Heart right ventricle (tissue), 16 donors: ENCODE measurements at regions not wholly inside any gene's neighbourhood (a gene's known extent, or its start where the extent isn't known, plus 50 kb on each side); places are given as distances from the start of the nearest gene placed in this dataset.

Source experiments
- ATAC-seq, 8 donors: fragments of 200-7000 bp; cut with Tn5 transposase; one replicate each; pipeline ENCODE4 v1.9.1; 2020; ENCODE audit warnings: mild to moderate bottlenecking in 8 of 8, moderate library complexity in 8 of 8, moderate number of reproducible peaks in 1 of 8
- DNase-seq, 2 donors: peaks; one replicate each; pipeline ENCODE4 v3.0.0-alpha.2; 2020
- H3K27ac ChIP-seq, 10 donors: fragments of 200-600 bp; sonication (generic) in 2 of 10; one replicate each; pipeline versions ENCODE4 v1.5.0 to v1.8.0; 2020 to 2022; ENCODE audit warnings: mild to moderate bottlenecking in 3 of 10
- H3K27me3 ChIP-seq, 7 donors: fragments of 200-600 bp; one replicate each; pipeline ENCODE4 v1.8.0; 2021 to 2022; ENCODE audit warnings: mild to moderate bottlenecking in 2 of 7
- H3K36me3 ChIP-seq, 9 donors: fragments of 200-600 bp; sonication (generic) in 1 of 9; one replicate each; pipeline versions ENCODE4 v1.5.0 to v1.8.0; 2020 to 2022; ENCODE audit warnings: mild to moderate bottlenecking in 2 of 9
- H3K4me1 ChIP-seq, 9 donors: fragments of 200-600 bp; sonication (generic) in 1 of 9; one replicate each; pipeline versions ENCODE4 v1.5.0 to v1.8.0; 2020 to 2022; ENCODE audit warnings: mild to moderate bottlenecking in 4 of 9
- H3K4me3 ChIP-seq, 10 donors: fragments of 200-600 bp; sonication (generic) in 2 of 10; one replicate each; pipeline versions ENCODE4 v1.5.0 to v1.8.0; 2020 to 2022; ENCODE audit warnings: mild to moderate bottlenecking in 7 of 10, moderate library complexity in 2 of 10
- H3K9me3 ChIP-seq, 11 donors: fragments of 200-600 bp in 10 of 11; sonication (generic) in 2 of 11; one replicate each; pipeline versions ENCODE4 v1.5.0 to v1.8.0; 2013 to 2022; ENCODE audit warnings: mild to moderate bottlenecking in 2 of 11, control low read depth in 1 of 11, moderate library complexity in 1 of 11
- WGBS, 2 donors: extraction: QIAGEN DNeasy Blood & Tissue Kit; methylation state at CpG; one replicate each; pipeline ENCODE4 v1.1.7; 2013; ENCODE audit warnings: inconsistent platforms in 1 of 2; 5-methylcytosine and 5-hydroxymethylcytosine counted together
- intact Hi-C, 10 donors: fragments of 100-400 bp; cut with DNase I; formaldehyde crosslinking; loops; one replicate each; pipeline versions ENCODE4 v1.11.1 to v1.14.2; 2022
- TF ChIP-seq, protein P1 (sequence below), 9 donors: fragments of 200-600 bp; sonication (generic) in 2 of 9; IDR thresholded peaks; one replicate each; pipeline versions ENCODE4 v1.5.0 to v1.8.0; 2021 to 2022; ENCODE audit warnings: antibody characterized with exemption in 9 of 9, mild to moderate bottlenecking in 5 of 9, moderate library complexity in 1 of 9
- donor health status: Arrhythmogenic right ventricular cardiomyopathy.
- donor health status: ischemic (EF 13 %, LVEDD 7.1; RV severe dilation, severe dysfunction).
- donor health status: healthy with polysubstance abuse.
- donor health status: DM: no; HTN: yes; CAD: no.
- donor health status: DM: no; HTN: no; CAD: no.
- donor health status: ischemic (EF 25% LVEDD 6.9; RV normal size, moderate dysfunction).
- donor health status: ischemic (EF 25% LVEDD 5.7; RV mildly dilated, moderate dysfunction).
- donor health status: healthy.
- donor health status: DM: yes; HTN: yes; CAD: no.
- donor health status: Ischemic cardiomyopathy.
- donor health status: ischemic (EF 35%, LVEDD 5.7; RV mildly dilated, moderate dysfunction).
- donor health status: nonischemic (EF 11% LVEDD 7.7; RV severe dilation, severe dysfunction).
- donor health status: DM: yes; HTN: yes; CAD: no.
- donor health status: PGD.
- donor health status: ischemic (EF 29% LVEDD 5.4; RV normal size, mild dysfunction).
- donor health status: nonischemic (EF 23%, LVEDD 6.1; RV moderate dilation, normal function).

- intact Hi-C loops = loop anchor here in 1 of 10 donors (10.0 kb wide), 1 partner anchor 128 kb away; no protein-coding TSS in a partner anchor
- Histone ChIP-seq H3K36me3 (no peaks in the 10 kb centered on the region), H3K4me3 (no peak overlapping the region), H3K27ac (no peak overlapping the region), H3K4me1 (no peaks in the 10 kb centered on the region), H3K27me3 (no peaks in the 10 kb centered on the region), H3K9me3 (no peaks in the 10 kb centered on the region)
- 75 to 82% methylated on average over 3 of the region's 3 CpGs for WGBS, 2 donors
- TF ChIP-seq, protein P1, sequence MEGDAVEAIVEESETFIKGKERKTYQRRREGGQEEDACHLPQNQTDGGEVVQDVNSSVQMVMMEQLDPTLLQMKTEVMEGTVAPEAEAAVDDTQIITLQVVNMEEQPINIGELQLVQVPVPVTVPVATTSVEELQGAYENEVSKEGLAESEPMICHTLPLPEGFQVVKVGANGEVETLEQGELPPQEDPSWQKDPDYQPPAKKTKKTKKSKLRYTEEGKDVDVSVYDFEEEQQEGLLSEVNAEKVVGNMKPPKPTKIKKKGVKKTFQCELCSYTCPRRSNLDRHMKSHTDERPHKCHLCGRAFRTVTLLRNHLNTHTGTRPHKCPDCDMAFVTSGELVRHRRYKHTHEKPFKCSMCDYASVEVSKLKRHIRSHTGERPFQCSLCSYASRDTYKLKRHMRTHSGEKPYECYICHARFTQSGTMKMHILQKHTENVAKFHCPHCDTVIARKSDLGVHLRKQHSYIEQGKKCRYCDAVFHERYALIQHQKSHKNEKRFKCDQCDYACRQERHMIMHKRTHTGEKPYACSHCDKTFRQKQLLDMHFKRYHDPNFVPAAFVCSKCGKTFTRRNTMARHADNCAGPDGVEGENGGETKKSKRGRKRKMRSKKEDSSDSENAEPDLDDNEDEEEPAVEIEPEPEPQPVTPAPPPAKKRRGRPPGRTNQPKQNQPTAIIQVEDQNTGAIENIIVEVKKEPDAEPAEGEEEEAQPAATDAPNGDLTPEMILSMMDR (IDR thresholded peaks at IDR 0.05) = no peak
- DNase-seq (no peak), ATAC-seq (no peak)
Measured at GRCh38 chr13:44652962-44653660, 77.0 kb upstream of the TSC22D1 start.

DNA sequence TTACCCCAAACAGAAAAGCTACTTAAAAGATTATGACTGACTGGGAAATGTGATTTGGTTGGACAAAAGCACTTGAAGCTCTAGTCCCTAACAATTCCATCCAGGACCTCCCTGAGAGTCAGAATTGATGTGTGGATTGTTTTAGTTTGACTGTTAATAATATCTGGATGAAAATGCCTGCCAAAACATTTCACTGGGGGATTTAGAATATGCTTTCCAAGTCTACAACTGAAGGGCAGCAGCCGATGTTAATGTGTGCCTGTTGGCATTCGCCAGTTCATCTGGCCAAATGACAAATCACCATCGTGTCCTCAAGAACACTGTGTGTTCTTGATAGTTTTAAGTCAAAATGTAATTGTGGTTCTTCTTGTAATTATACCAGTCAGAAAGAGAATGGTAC is 76.0 kb upstream of the TSC22D1 start:
- H3K9me3 ChIP-seq = no peaks in the 10 kb centered on the region
- no peak overlapping the region for H3K4me3 ChIP-seq
- no peaks in the 10 kb centered on the region for H3K36me3 ChIP-seq
- H3K27me3 ChIP-seq = no peaks in the 10 kb centered on the region
- TF ChIP-seq, protein P1 (IDR thresholded peaks at IDR 0.05) = no peak
- ATAC-seq (peak in 1 of 8 donors; percentile 55), DNase-seq (no peak)
- no peaks in the 10 kb centered on the region for H3K4me1 ChIP-seq
- 42% methylated on average over 3 of the region's 3 CpGs for WGBS, 2 donors
- H3K27ac ChIP-seq = no peak overlapping the region
- intact Hi-C loops = loop anchor here in 1 of 10 donors (10.0 kb wide), 1 partner anchor 127 kb away; no protein-coding TSS in a partner anchor

- H3K27me3 ChIP-seq = no peaks in the 10 kb centered on the region
- 91 to 95% methylated on average over 3 of the region's 3 CpGs for WGBS, 2 donors
- DNase-seq (no peak), ATAC-seq (no peak)
- H3K4me1 ChIP-seq = no peaks in the 10 kb centered on the region
- TF ChIP-seq, protein P1 (IDR thresholded peaks at IDR 0.05) = no peak
- H3K9me3 ChIP-seq = no peaks in the 10 kb centered on the region
- H3K4me3 ChIP-seq = no peak overlapping the region
- no peak overlapping the region for H3K27ac ChIP-seq
- intact Hi-C loops = loop anchor here in 1 of 10 donors (10.0 kb wide), 1 partner anchor 127 kb away; no protein-coding TSS in a partner anchor
- no peaks in the 10 kb centered on the region for H3K36me3 ChIP-seq
Measured at GRCh38 chr13:44651724-44652123, 75.6 kb upstream of the TSC22D1 start.

DNA sequence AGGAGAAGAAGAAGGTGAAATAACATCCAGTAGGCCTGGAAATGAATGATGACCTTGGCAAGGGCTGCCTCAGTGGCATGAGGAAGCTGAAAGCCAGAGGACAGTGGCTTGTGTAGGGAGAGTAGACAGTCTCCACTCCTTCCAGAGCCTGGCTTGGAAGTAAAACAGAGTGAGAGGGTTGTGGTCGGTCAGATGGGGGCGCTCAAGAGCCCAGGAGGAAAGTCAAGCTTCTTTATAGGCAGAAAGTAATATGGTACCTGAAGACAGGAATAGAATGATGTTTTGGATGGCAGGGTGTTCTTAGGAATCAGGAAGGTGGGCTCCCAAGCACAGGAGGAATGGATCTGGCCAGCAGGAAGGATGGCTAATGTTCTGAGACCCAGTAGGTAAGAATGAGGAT is 75.1 kb upstream of the TSC22D1 start:
- no peak for ATAC-seq
- intact Hi-C loops = loop anchor here in 1 of 10 donors (10.0 kb wide), 1 partner anchor 126 kb away; no protein-coding TSS in a partner anchor

More for the DNA sequence above, 75.1 kb upstream of the TSC22D1 start:
- H3K9me3 ChIP-seq = no peaks in the 10 kb centered on the region
- H3K4me3 ChIP-seq = no peak overlapping the region
- H3K4me1 ChIP-seq = no peaks in the 10 kb centered on the region
- WGBS, 2 donors = 21 to 30% methylated on average over 2 of the region's 2 CpGs
- H3K36me3 ChIP-seq = no peaks in the 10 kb centered on the region
- no peak for DNase-seq
- no peak overlapping the region for H3K27ac ChIP-seq
- TF ChIP-seq, protein P1 (IDR thresholded peaks at IDR 0.05) = no peak
- no peaks in the 10 kb centered on the region for H3K27me3 ChIP-seq
